Astrocyte (in vitro differentiated cells and primary cell): ENCODE measurements at regions not wholly inside any gene's neighbourhood (a gene's known extent, or its start where the extent isn't known, plus 50 kb on each side); places are given as distances from the start of the nearest gene placed in this dataset.
A peak's percentile ranks its signal among the peaks of the same experiment; 100 is the strongest.

Experiments used
- DNase-seq: peaks from one replicate; pipeline ENCODE4 v3.0.0-alpha.2; 2010; ENCODE audit warnings: low read depth
- FAIRE-seq: peaks from 2 replicates; lab custom pipeline; 2011; peaks lifted over from hg19 to GRCh38; lab: Jason Lieb, UNC
- H2AFZ ChIP-seq: 2 replicates; pipeline ENCODE4 v1.6.0; 2012; ENCODE audit warnings: low read depth, low read length, inconsistent platforms
- H3K27ac ChIP-seq: 2 replicates; pipeline ENCODE4 v1.5.1; 2011; ENCODE audit warnings: low read depth, low read length, inconsistent platforms
- H3K27me3 ChIP-seq: 2 replicates; pipeline ENCODE4 v1.6.0; 2011; ENCODE audit warnings: low read length, inconsistent platforms; ENCODE audit not compliant: insufficient read depth
- H3K36me3 ChIP-seq: 2 replicates; pipeline ENCODE4 v1.5.1; 2011; ENCODE audit warnings: low read length, inconsistent platforms; ENCODE audit not compliant: insufficient read depth
- H3K4me1 ChIP-seq: 2 replicates; pipeline ENCODE4 v1.5.1; 2011; ENCODE audit warnings: low read length, inconsistent platforms; ENCODE audit not compliant: insufficient read depth
- H3K4me2 ChIP-seq: 2 replicates; pipeline ENCODE4 v1.6.0; 2012; ENCODE audit warnings: low read length, inconsistent platforms
- H3K4me3 ChIP-seq: 2 replicates; pipeline ENCODE4 v1.5.1; 2011; ENCODE audit warnings: low read depth, mild to moderate bottlenecking, low read length, inconsistent platforms; ENCODE audit not compliant: insufficient read depth
- H3K79me2 ChIP-seq: 2 replicates; pipeline ENCODE4 v1.6.0; 2012; ENCODE audit warnings: mild to moderate bottlenecking, low read length, inconsistent platforms; ENCODE audit not compliant: insufficient read depth
- H3K9ac ChIP-seq: 2 replicates; pipeline ENCODE4 v1.6.0; 2012; ENCODE audit warnings: mild to moderate bottlenecking, low read length, inconsistent platforms
- H3K9me3 ChIP-seq: 2 replicates; pipeline ENCODE4 v1.5.1; 2012; ENCODE audit warnings: low read depth, mild to moderate bottlenecking, low read length, inconsistent platforms; ENCODE audit not compliant: insufficient read depth
- H4K20me1 ChIP-seq: 2 replicates; pipeline ENCODE4 v1.6.0; 2012; ENCODE audit warnings: low read length, inconsistent platforms; ENCODE audit not compliant: insufficient read depth
- H3K27ac Mint-ChIP-seq: one replicate; pipeline ENCODE4 v1.8.0; 2021; ENCODE audit warnings: mild to moderate bottlenecking, mixed read lengths; ENCODE audit not compliant: unreplicated experiment
- H3K27me3 Mint-ChIP-seq: one replicate; pipeline ENCODE4 v1.8.0; 2021; ENCODE audit warnings: low read depth, mixed read lengths; ENCODE audit not compliant: unreplicated experiment
- H3K36me3 Mint-ChIP-seq: one replicate; pipeline ENCODE4 v1.8.0; 2021; ENCODE audit warnings: low read depth, mixed read lengths; ENCODE audit not compliant: unreplicated experiment
- H3K4me1 Mint-ChIP-seq: one replicate; pipeline ENCODE4 v1.8.0; 2021; ENCODE audit warnings: low read depth, mixed read lengths; ENCODE audit not compliant: unreplicated experiment
- H3K4me3 Mint-ChIP-seq: one replicate; pipeline ENCODE4 v1.8.0; 2021; ENCODE audit warnings: mild to moderate bottlenecking, moderate library complexity, mixed read lengths; ENCODE audit not compliant: unreplicated experiment
- H3K9me3 Mint-ChIP-seq: one replicate; pipeline ENCODE4 v1.8.0; 2021; ENCODE audit warnings: mild to moderate bottlenecking, mixed read lengths; ENCODE audit not compliant: unreplicated experiment
- CTCF ChIP-seq: IDR thresholded peaks from 2 replicates; pipeline ENCODE4 v1.5.1; 2011; ENCODE audit warnings: low read depth, mild to moderate bottlenecking, inconsistent platforms, low read length, moderate library complexity; ENCODE audit not compliant: insufficient read depth
- EZH2 ChIP-seq: IDR thresholded peaks from 2 replicates; pipeline ENCODE4 v1.6.1; 2012; ENCODE audit warnings: mild to moderate bottlenecking, low read length, inconsistent platforms; ENCODE audit not compliant: insufficient read depth

- no peak overlapping the region for H3K4me3 Mint-ChIP-seq
- H3K79me2 ChIP-seq = no peaks in the 10 kb centered on the region
- FAIRE-seq (no peak), DNase-seq (no peak)
- H3K36me3 ChIP-seq = no peaks in the 10 kb centered on the region
- H3K4me3 ChIP-seq = no peak overlapping the region
- H3K27me3 ChIP-seq = no peaks in the 10 kb centered on the region
- peaks cover 4% of the 10 kb centered on the region for H3K4me1 ChIP-seq
- H3K9ac ChIP-seq = no peak overlapping the region
- TF ChIP-seq CTCF (no peak), EZH2 (no peak)
- no peak overlapping the region for H2AFZ ChIP-seq
- peaks cover 7% of the 10 kb centered on the region for H3K4me1 Mint-ChIP-seq
- no peaks in the 10 kb centered on the region for H3K36me3 Mint-ChIP-seq
- H3K4me2 ChIP-seq = no peak overlapping the region
- H3K27me3 Mint-ChIP-seq = peaks cover 2% of the 10 kb centered on the region
- no peaks in the 10 kb centered on the region for H4K20me1 ChIP-seq
- H3K27ac Mint-ChIP-seq = no peak overlapping the region
- H3K9me3 Mint-ChIP-seq = peaks cover 3% of the 10 kb centered on the region
- H3K27ac ChIP-seq = no peak overlapping the region
- no peaks in the 10 kb centered on the region for H3K9me3 ChIP-seq
These were observed 178.0 kb upstream of the DMAC1 start for GRCh38 chr9:7977586-7977985.

- H3K27ac Mint-ChIP-seq = no peak overlapping the region
- DNase-seq (no peak), FAIRE-seq (no peak)
- peaks cover 3% of the 10 kb centered on the region for H3K9me3 Mint-ChIP-seq
- H3K4me1 Mint-ChIP-seq = peaks cover 7% of the 10 kb centered on the region
- H3K4me1 ChIP-seq = peaks cover 4% of the 10 kb centered on the region
- H3K4me3 Mint-ChIP-seq = no peak overlapping the region
- no peak overlapping the region for H3K4me2 ChIP-seq
- H3K79me2 ChIP-seq = no peaks in the 10 kb centered on the region
- no peaks in the 10 kb centered on the region for H3K36me3 ChIP-seq
- H3K36me3 Mint-ChIP-seq = no peaks in the 10 kb centered on the region
- no peaks in the 10 kb centered on the region for H4K20me1 ChIP-seq
- no peak overlapping the region for H3K9ac ChIP-seq
- H3K27me3 ChIP-seq = no peaks in the 10 kb centered on the region
- H3K4me3 ChIP-seq = no peak overlapping the region
- no peak overlapping the region for H2AFZ ChIP-seq
- H3K27ac ChIP-seq = no peak overlapping the region
- H3K27me3 Mint-ChIP-seq = peaks cover 2% of the 10 kb centered on the region
- H3K9me3 ChIP-seq = no peaks in the 10 kb centered on the region
- TF ChIP-seq CTCF = no peak
- TF ChIP-seq EZH2 = no peak
These were observed 177.3 kb upstream of the DMAC1 start for GRCh38 chr9:7976856-7977255.

- Mint-ChIP-seq H3K4me3 (no peak overlapping the region), H3K9me3 (no peaks in the 10 kb centered on the region), H3K27me3 (no peaks in the 10 kb centered on the region), H3K4me1 (peaks cover 7% of the 10 kb centered on the region), H3K36me3 (no peaks in the 10 kb centered on the region), H3K27ac (peak overlapping the region; percentile 1)
- Histone ChIP-seq H3K4me1 (peaks cover 4% of the 10 kb centered on the region), H3K9me3 (no peaks in the 10 kb centered on the region), H3K4me2 (no peak overlapping the region), H3K27me3 (no peaks in the 10 kb centered on the region), H3K79me2 (no peaks in the 10 kb centered on the region), H2AFZ (no peak overlapping the region), H3K36me3 (no peaks in the 10 kb centered on the region), H3K4me3 (no peak overlapping the region), H4K20me1 (no peaks in the 10 kb centered on the region), H3K27ac (no peak overlapping the region), H3K9ac (no peak overlapping the region)
- no peak for TF ChIP-seq EZH2
- peak; percentile 2 for DNase-seq
- no peak for FAIRE-seq
These were observed 176.7 kb upstream of the DMAC1 start for GRCh38 chr9:7976167-7976755.
